ENCODE measurements at regions not wholly inside any gene's neighbourhood (a gene's known extent, or its start where the extent isn't known, plus 50 kb on each side); places are given as distances from the start of the nearest gene placed in this dataset.
"Not testable (repeated sequence)": the region's sequence is repeated elsewhere in the genome, so short reads cannot be mapped to it uniquely, and the experiment has no call there.

DNA sequence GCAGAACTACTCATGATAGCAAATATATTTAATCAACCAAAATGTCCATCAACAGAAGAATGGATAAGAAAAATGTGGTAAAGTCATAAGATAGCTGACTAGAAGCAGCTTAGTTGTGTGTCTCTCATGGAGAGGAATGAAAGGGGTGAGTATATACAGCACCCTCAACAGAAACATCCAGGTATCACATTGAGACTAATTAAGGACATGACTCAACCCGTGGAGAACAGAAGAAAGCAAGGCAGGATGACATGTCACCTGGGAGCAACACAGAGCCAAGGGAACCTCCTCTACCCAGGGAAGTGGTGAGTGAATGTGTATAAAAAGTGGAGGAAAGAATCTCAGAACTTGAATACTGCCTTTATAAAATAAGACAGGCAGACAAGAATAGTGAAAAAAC is 1695.0 kb upstream of the CELF4 start:
- FAIRE-seq, result no peak
- DNase-seq (ENCODE audit: insufficient read length, low spot score), result no peak

DNA sequence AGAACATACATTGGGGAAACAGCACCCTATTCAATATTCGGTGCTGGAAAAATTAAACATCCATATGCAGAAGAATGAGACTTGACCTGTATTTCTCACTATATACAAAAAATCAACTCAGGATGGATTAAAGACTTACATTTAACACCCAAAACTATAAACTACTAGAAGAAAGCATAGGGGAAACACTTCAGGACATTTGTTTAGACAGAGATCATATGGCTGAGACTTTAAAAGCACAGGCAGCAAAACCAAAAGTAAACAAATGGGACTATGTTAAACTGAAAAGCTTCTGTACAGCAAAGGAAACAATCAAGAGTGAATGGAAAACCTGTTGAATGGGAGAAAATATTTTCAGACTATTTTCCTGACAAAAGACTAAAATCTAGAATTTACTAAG is 1694.1 kb upstream of the CELF4 start:
- no peak for FAIRE-seq
- DNase-seq (ENCODE audit: insufficient read length, low spot score), result no peak

DNA sequence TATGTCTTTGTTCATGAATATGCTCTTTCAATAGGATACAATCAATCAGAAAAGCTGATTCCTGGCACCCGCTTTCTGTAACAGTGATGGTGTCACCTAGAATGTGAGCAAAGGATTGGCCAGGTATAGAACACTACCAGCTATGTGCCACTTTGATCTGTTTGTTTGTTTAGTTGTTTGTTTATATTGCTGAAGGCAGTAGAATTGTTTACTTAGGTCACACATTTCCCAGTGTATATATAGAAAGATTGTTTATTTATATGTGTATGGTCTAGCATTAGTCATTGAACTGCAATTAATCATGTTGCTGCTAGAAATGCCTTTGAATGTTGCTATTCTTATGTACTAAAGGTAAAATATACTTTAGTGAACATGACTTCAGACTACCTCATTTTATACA is 1678.6 kb upstream of the CELF4 start:
- no peak for FAIRE-seq

DNA sequence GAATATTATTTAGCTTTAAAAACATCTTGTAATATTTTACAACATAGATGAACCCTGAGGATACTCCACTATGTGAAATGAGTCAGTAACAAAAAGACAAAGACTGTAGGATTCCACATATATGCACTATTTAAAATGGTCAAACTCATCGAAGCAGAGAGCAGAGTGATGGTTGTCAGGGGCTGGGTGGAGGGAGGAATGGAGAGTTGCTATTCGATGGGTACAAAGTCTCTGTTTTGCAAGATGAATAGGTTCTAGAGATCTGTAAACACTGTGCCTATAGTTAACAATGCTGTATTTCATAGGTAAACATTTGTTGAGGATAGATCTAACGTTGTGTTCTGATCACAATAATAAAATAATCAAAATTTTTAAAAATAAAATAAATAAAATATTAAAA is 1675.9 kb upstream of the CELF4 start:
- DNase-seq (ENCODE audit: insufficient read length, low spot score), result no peak
- no peak for FAIRE-seq

More for the DNA sequence above, 1678.6 kb upstream of the CELF4 start:
- no peak for DNase-seq (ENCODE audit: insufficient read length, low spot score)

DNA sequence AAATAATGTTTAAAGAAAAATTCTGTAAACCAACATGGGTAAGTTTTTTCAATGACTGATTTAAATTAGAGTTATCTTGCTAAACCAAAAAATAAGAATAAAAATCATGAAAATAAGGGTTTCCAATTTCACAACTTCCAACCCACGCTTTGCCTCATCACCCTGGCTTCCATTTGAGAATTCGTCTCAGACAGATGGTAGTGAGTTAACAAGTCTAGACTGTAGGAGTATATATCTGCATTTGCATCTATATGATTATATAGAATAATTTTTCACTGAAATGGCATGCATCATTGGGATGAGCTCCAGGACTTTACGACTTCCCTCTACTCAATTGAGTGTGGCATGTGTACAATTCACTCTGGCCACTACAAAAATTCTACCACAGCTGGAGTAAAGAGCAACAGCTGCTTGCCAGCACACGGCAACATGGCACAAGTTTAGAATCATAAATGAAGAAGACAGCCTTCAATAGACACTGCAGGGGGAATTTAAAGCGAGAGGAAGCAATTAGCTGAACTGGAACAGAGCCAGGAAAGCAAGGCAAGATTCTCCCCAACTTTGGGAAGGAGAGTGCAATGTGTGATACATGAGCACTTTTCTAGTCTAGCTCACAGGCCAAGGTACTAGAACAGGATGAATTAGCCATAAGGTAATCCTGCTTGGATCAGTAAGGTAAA is 1673.5 kb upstream of the CELF4 start:
- FAIRE-seq (no peak), DNase-seq (ENCODE audit: insufficient read length, low spot score) (no peak)

DNA sequence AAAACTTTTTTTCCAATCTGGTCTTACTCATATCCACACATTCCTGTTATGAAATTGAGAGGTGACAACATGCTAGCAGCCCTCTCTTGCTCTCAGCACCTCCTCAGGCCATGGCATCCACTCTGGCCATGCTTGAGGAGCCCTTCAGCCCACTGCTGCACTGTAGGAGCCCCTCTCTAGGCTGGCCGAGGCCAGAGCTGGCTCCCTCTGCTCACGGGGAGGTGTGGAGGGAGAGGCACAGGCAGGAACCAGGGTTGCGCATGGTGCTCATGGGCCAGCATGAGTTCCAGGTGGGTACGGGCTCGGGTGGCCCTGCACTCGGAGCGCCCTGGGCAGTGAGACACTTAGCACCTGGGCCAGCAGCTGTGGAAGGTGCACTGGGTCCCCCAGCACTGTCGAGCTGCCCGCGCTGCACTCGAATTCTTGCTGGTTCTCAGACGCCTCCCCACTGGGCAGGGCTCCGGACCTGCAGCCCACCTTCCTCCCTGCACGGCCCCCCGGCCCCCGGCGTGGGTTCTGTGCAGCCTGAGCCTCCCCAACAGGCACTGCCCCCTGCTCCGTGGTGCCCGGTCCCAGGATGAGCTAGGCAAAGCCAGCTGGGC is 1669.6 kb upstream of the CELF4 start:
- no peak for FAIRE-seq
- DNase-seq (ENCODE audit: insufficient read length, low spot score), result no peak

DNA sequence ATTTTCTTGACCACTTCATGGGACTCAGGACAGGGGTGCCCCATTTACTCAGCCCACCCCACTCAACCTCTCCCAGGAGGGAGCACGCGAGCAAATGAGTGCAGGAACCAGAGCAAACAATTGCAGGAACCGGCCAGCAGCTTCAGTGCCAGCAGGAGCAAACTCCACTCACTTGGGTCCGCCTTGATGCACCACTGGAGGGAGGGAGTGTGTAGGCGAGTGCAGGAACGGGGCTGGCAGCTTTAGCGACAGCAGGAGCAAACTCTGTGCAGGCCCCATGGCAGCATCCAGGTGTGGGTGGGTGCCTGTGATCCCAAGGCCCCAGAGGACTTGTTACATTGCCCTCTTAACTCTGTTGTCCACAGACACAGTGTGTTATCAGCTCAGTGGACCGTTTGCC is 1667.3 kb upstream of the CELF4 start:
- FAIRE-seq, result no peak

DNA sequence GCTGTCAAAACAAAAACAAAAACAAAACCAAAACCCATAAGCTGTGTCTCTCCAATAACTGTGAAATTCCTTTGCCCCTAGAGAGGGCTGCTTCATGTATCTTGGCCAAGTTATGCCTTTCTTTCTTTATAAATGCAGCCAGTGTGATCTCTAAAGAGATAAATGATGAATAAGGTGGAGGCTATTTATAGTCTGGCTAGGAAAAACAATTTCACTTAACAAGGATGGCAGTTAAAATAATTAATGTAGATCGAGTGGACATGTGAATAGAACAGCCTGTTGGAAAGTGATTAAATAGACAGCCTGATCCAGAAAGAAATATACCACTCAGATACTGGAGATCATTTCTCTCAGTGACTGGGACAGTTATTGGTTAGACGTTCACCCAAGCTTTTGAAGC is 1666.9 kb upstream of the CELF4 start:
- no peak for DNase-seq (ENCODE audit: insufficient read length, low spot score)
- FAIRE-seq, result no peak

More for the DNA sequence above, 1667.3 kb upstream of the CELF4 start:
- no peak for DNase-seq (ENCODE audit: insufficient read length, low spot score)

DNA sequence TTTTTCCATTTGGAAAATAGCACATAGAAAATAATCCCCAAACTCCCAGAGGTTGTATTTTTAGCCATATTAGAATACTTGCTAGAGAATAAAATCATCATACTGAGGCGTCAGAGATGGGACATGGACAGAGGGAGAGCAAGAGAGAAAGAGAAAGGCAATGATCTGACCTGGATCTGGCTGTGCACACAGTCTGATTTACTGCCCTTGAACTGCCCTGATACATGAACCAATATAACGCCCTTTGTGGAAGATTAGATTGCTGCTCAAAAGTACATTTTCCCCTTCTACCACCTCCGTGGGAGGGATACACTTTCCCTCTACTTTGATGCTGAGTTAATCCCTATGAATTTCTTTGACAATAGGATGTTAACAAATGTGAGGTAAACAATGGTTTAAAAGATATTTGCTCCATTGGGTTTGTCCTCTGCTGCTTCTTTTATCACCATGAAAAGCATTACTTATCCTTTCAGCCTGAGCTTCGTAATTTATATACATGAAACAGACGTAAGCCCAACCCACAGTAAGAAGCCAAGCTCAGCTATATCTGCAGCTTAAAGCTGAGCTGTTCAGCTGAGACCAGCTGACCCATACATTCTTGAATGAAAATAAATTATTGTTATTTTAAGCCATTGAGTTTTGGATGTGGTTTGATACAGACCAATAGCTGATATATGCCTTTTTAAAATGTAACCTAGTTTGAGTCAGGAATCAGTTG is 1664.6 kb upstream of the CELF4 start:
- no peak for DNase-seq (ENCODE audit: insufficient read length, low spot score)
- no peak for FAIRE-seq

DNA sequence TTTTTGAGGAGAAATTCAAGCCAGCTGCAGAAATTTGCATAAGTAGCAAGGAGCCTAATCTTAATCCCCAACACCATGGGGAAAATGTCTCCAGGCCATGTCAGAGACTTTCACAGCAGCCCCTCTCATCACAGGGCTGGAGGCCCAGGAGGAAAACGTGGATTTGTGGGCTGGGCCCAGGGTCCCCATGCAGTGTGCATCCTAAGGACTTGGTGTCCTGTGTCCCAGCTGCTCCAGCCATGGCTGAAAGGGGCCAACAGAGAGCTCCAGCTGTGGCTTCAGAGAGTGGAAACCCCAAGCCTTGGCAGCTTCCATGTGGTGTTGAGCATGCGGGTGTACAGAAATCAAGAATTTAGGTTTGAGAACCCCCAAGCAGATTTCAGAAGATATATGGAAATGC is 1662.2 kb upstream of the CELF4 start:
- DNase-seq (ENCODE audit: insufficient read length, low spot score); FAIRE-seq: not testable (repeated sequence)

DNA sequence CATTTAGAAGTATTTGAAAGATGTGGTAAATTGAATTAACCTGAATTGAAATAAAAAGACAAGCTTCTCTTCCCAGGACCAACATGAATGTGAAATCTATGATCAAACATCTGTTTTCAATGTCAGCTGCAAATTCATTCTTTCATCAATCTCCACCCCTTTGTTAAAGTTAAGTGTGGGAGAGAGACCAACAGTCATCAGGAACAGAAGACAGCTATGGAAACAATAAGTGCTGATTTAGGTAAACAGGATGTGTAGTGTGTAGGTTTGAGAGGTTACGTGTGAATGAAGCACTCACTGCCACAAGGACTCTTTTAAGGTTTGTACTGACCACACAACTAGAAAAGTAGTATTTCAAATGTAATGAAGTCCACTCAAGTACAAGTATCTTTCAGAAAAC is 1659.8 kb upstream of the CELF4 start:
- no peak for FAIRE-seq
- DNase-seq (ENCODE audit: insufficient read length, low spot score), result no peak

DNA sequence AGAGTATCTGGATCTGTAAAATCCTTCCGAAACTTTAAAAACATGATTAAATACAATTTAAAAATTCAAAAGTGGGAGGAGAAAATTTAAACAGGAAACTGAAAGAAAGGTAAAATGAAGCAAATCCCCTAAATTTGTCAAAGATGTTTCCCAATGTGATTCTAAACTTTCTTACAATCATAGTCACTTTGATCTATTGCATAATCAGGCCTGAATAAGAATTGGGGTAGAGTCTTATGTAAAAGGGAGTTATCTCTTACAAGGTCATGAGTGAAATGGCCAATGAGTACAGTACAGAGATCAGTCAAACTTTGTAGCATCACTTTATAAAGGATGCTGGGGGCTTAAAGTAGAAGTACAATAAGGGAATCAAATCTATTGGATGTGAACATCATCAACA is 1657.7 kb upstream of the CELF4 start:
- no peak for DNase-seq (ENCODE audit: insufficient read length, low spot score)
- FAIRE-seq, result no peak

DNA sequence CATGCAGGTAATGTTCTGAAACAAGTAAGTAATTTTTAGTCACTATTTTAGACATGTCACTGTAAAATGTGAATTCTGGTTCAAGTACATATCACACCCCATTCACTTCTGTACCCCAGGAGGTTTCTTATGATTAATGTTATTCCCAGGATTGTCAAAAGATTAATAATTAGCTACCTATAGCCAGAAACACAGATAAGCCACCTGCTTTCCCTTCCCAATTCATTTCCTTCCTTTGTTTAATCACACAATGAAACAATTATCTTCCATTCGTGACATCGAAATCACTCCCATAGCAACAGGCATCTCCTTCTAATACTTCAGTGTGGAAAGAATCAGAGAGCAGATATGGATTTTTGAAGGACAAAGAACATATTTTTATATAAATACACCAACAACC is 1650.3 kb upstream of the CELF4 start:
- FAIRE-seq (no peak), DNase-seq (ENCODE audit: insufficient read length, low spot score) (no peak)

DNA sequence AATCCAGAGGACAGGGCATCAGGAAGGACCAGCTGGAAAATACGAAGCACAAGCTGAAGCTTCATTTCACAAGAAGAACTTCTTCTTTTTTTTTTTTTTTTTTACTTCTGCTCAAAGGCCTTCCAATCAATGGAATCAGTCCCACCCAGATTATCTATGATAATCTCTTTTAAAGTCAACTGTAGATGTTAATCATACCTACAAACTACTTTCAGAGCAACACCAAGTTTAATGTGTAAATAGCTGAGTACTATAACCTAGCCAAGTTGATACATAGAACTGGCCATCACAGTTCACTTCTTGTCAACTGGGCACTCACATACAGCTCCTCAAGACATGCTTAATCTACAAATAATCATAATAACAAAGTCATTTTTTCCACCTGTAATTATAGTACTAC is 1645.9 kb upstream of the CELF4 start:
- FAIRE-seq (no peak), DNase-seq (ENCODE audit: insufficient read length, low spot score) (no peak)

DNA sequence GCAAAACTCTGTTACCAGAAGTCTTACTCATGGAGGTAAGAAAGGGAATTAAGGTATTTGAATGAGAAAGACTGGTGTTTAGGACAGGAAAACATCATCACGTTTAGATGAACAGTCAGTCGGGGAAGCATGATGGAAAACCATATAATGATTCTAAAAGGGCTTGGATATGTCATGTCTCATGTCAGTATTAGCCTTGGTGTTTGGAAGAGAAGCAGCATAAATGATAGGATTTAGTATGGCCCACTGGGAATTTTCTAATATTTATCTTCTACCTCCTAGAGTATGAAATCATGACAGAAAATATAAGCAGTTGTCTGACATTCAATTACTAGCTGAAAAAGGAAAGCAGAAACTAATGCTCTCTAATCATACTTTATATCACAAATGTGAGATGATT is 1643.6 kb upstream of the CELF4 start:
- DNase-seq (ENCODE audit: insufficient read length, low spot score), result no peak
- no peak for FAIRE-seq

DNA sequence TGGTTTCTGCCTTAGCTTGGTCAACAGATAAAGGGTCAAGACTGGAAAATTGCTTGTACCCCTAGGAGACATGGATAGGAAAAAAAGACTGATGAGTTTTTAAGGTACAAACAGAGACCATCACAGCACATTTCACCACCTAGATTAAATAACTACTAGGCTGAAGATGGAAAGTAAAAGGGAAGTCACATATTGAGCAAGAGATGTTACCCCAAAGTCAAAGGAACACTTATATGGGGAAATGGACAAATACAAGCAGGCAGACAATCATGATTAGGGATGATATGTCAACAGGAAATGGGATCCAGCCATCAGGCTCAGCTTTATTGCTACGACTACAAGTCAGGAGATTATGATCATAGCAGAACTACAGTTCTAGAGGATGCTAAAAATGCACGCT is 1643.1 kb upstream of the CELF4 start:
- no peak for DNase-seq (ENCODE audit: insufficient read length, low spot score)
- FAIRE-seq, result no peak

DNA sequence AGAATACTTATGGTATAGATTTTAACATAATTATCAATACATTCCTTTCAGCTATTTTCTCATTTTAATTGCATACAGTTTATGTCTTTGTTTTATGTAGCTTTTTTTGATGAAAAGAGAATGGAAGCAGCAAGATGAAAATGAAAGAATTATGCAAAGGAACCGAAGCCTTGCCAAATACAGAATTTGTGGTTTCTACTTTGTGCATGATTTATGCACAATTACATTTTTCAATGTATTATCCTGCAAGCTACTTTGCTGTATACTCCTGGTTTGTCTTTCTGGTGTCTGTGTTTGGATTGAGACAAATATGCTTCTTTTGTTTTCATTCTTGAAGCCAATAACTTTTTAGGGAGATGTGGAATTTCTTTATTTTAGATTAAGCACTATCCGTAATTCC is 1642.6 kb upstream of the CELF4 start:
- FAIRE-seq, result no peak

DNA sequence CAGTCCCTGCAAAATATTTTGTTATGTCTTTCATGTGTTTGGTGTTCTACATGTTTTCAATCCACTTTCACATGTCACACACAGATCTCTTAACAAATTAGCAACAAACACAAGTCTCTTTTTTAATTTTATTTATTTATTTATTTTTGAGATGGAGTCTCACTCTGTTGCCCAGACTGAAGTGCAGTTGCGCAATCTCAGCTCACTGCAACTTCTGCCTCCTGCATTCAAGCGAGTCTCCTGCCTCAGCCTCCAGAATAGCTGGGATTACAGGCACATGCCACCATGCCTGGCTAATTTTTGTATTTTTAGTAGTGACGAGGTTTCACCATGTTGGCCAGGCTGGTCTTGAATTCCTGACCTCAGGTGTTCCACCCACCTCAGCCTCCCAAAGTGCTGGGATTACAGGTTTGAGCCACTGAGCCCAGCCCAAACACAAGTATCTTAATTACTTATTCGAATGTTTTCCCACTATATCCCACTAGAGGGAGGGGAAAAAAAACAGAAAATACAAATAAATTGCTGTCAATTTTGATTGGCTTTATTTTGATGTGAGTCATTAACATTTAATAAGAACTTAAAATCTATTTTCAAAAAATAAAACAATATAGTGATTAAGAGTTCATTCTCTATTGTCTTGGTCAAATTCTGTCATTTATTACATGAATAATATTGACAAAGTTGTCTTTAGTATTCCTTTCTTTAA is 1641.0 kb upstream of the CELF4 start:
- FAIRE-seq, result not testable (repeated sequence)

More for the DNA sequence above, 1642.6 kb upstream of the CELF4 start:
- DNase-seq (ENCODE audit: insufficient read length, low spot score), result no peak

DNA sequence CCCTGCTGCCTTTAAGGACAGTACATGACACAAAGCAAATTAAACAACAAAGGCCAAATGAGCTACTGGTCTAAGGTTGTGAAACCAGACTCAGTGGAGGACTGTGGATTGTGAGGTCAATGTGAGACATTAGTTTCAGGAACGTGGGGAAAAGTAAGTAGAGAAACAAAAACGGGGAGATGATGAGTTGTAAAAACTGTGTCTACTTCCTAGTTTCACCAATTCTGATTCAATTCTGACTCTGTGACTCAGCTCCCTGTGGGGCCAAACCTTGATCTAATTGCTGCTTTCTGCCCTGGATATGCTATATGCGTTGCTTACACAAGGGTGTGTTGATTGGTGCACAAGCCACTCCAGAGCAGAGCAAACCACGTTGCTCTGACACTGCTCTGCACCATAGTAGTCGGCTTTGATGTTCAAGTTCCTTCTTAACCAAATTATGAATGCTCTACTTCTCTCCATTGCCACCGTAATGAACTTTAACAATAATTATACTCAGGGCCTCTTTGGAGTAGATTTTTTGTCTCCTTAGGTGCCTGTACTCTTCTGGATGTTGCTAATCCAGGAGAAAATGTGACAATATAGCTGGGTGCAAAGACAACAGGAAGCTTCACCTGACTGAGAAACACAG is 1640.1 kb upstream of the CELF4 start:
- FAIRE-seq (no peak), DNase-seq (ENCODE audit: insufficient read length, low spot score) (no peak)

More for the DNA sequence above, 1641.0 kb upstream of the CELF4 start:
- not testable (repeated sequence) for DNase-seq (ENCODE audit: insufficient read length, low spot score)

DNA sequence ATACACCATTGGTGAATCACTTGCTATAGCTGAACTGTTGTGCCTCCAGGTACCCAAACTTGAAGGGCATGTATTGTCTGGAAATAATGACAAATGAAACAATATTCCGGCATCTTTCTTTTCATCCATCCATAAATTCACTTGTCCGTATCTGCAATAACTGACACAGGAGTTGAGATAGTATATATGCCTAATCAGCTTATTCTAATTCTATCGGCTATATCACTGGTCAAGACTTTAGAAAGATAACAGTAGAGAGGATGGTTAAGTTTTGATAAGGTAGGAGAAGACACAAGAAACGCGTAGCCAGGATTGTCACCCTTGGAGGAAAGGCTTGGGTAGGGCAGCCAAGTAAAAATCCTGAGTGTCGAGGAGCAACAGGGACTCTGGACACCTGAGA is 1634.6 kb upstream of the CELF4 start:
- FAIRE-seq, result no peak
- no peak for DNase-seq (ENCODE audit: insufficient read length, low spot score)
